Ishikawa (cell line): ENCODE measurements at regions not wholly inside any gene's neighbourhood (a gene's known extent, or its start where the extent isn't known, plus 50 kb on each side); places are given as distances from the start of the nearest gene placed in this dataset.

Experiments
- CEBPB ChIP-seq: IDR thresholded peaks from 2 replicates; pipeline ENCODE4 v1.6.1; 2012
- CREB1 ChIP-seq: IDR thresholded peaks from 2 replicates; pipeline ENCODE4 v1.6.1; 2012; ENCODE audit warnings: low read depth
- EGR1 ChIP-seq: IDR thresholded peaks from 2 replicates; pipeline ENCODE4 v1.6.1; 2012
- EP300 ChIP-seq: IDR thresholded peaks from 2 replicates; pipeline ENCODE4 v1.6.1; 2012; ENCODE audit warnings: borderline replicate concordance
- FOXM1 ChIP-seq: IDR thresholded peaks from 2 replicates; pipeline ENCODE4 v1.6.1; 2012; ENCODE audit warnings: low read depth, borderline replicate concordance
- MAX ChIP-seq: IDR thresholded peaks from 2 replicates; pipeline ENCODE4 v1.6.1; 2012
- NFIC ChIP-seq: IDR thresholded peaks from 2 replicates; pipeline ENCODE4 v1.6.1; 2012
- RAD21 ChIP-seq: IDR thresholded peaks from 2 replicates; pipeline ENCODE4 v1.6.1; 2012; ENCODE audit warnings: low read depth
- REST ChIP-seq: IDR thresholded peaks from 2 replicates; pipeline ENCODE4 v1.6.1; 2012; ENCODE audit warnings: low read depth, mild to moderate bottlenecking
- TAF1 ChIP-seq: IDR thresholded peaks from 2 replicates; pipeline ENCODE4 v1.6.1; 2012; ENCODE audit warnings: low read depth, mild to moderate bottlenecking
- TCF12 ChIP-seq: IDR thresholded peaks from 2 replicates; pipeline ENCODE4 v1.6.1; 2012; ENCODE audit warnings: low read depth
- TEAD4 ChIP-seq: IDR thresholded peaks from 2 replicates; pipeline ENCODE4 v1.6.1; 2012
- USF1 ChIP-seq: IDR thresholded peaks from 2 replicates; pipeline ENCODE4 v1.6.1; 2012
- YY1 ChIP-seq: IDR thresholded peaks from 2 replicates; pipeline ENCODE4 v1.6.1; 2012; ENCODE audit warnings: low read depth
- ZBTB7A ChIP-seq: IDR thresholded peaks from 2 replicates; pipeline ENCODE4 v1.6.1; 2012; ENCODE audit warnings: low read depth

GRCh38 chr4:181006499-181007260 lies 1236.5 kb upstream of the TENM3 start:
- TF ChIP-seq TCF12 (no peak), FOXM1 (no peak), RAD21 (no peak), MAX (no peak), YY1 (no peak), CREB1 (no peak), NFIC (no peak), REST (no peak), CEBPB (no peak), USF1 (no peak), EGR1 (no peak), ZBTB7A (no peak), EP300 (no peak), TEAD4 (no peak), TAF1 (no peak)

GRCh38 chr4:181007751-181008150 lies 1235.5 kb upstream of the TENM3 start:
- no peak for TF ChIP-seq CREB1
- TF ChIP-seq ZBTB7A, result no peak
- no peak for TF ChIP-seq MAX
- TF ChIP-seq EP300, result no peak
- no peak for TF ChIP-seq CEBPB

- TF ChIP-seq REST (no peak), USF1 (no peak), TAF1 (no peak), RAD21 (no peak), ZBTB7A (no peak), TEAD4 (no peak), YY1 (no peak), EGR1 (no peak), MAX (no peak), TCF12 (no peak), FOXM1 (no peak), NFIC (no peak), EP300 (no peak)
Measured at GRCh38 chr4:181008164-181008563, 1235.0 kb upstream of the TENM3 start.

- no peak for TF ChIP-seq TCF12
- TF ChIP-seq CREB1, result no peak
- no peak for TF ChIP-seq EP300
- no peak for TF ChIP-seq REST
- no peak for TF ChIP-seq MAX
- no peak for TF ChIP-seq NFIC
- no peak for TF ChIP-seq ZBTB7A
- TF ChIP-seq TEAD4, result no peak
- no peak for TF ChIP-seq EGR1
- no peak for TF ChIP-seq USF1
- no peak for TF ChIP-seq RAD21
- TF ChIP-seq TAF1, result no peak
- TF ChIP-seq FOXM1, result no peak
- TF ChIP-seq YY1, result no peak
- TF ChIP-seq CEBPB, result no peak
Measured at GRCh38 chr4:181013162-181013561, 1230.0 kb upstream of the TENM3 start.
